ENCODE measurements at regions not wholly inside any gene's neighbourhood (a gene's known extent, or its start where the extent isn't known, plus 50 kb on each side); places are given as distances from the start of the nearest gene placed in this dataset.
"Not testable (repeated sequence)": the region's sequence is repeated elsewhere in the genome, so short reads cannot be mapped to it uniquely, and the experiment has no call there.

- ATAC-seq (replicated peaks in 1 of 2) (no peak), DNase-seq (no peak)
- H3K27ac Mint-ChIP-seq: no peak overlapping the region
- no peaks in the 10 kb centered on the region for H3K36me3 Mint-ChIP-seq (ENCODE audit: insufficient read depth in 2 of 2)
- H3K4me3 Mint-ChIP-seq: no peak overlapping the region
- H3K27me3 Mint-ChIP-seq (ENCODE audit: low read depth): peaks cover 7% of the 10 kb centered on the region
- no peaks in the 10 kb centered on the region for H3K9me3 Mint-ChIP-seq
- H3K4me1 Mint-ChIP-seq (ENCODE audit: low read depth): no peaks in the 10 kb centered on the region
These were observed 123.1 kb upstream of the ENPEP start for GRCh38 chr4:110352670-110353442.

GRCh38 chr4:110348711-110349383, 127.1 kb upstream of the ENPEP start:
- H3K4me1 Mint-ChIP-seq (ENCODE audit: low read depth): no peaks in the 10 kb centered on the region
- ATAC-seq (replicated peaks in 1 of 2) (no peak), DNase-seq (no peak)
- H3K4me3 Mint-ChIP-seq: no peak overlapping the region
- H3K9me3 Mint-ChIP-seq: no peaks in the 10 kb centered on the region
- H3K27me3 Mint-ChIP-seq (ENCODE audit: low read depth): peaks cover 8% of the 10 kb centered on the region
- no peak overlapping the region for H3K27ac Mint-ChIP-seq
- H3K36me3 Mint-ChIP-seq (ENCODE audit: insufficient read depth in 2 of 2): no peaks in the 10 kb centered on the region

- Mint-ChIP-seq H3K4me3 (no peak overlapping the region), H3K27me3 (ENCODE audit: low read depth) (peaks cover 15% of the 10 kb centered on the region), H3K9me3 (no peaks in the 10 kb centered on the region), H3K27ac (no peak overlapping the region), H3K4me1 (ENCODE audit: low read depth) (no peaks in the 10 kb centered on the region), H3K36me3 (ENCODE audit: insufficient read depth in 2 of 2) (no peaks in the 10 kb centered on the region)
- DNase-seq (no peak), ATAC-seq (replicated peaks in 1 of 2) (no peak)
These were observed 128.2 kb upstream of the ENPEP start for GRCh38 chr4:110347805-110348204.

GRCh38 chr4:110344165-110344564, 131.8 kb upstream of the ENPEP start:
- DNase-seq: no peak
- H3K36me3 Mint-ChIP-seq (ENCODE audit: insufficient read depth in 2 of 2): no peaks in the 10 kb centered on the region
- H3K9me3 Mint-ChIP-seq: no peaks in the 10 kb centered on the region
- H3K4me3 Mint-ChIP-seq: no peak overlapping the region
- H3K27ac Mint-ChIP-seq: no peak overlapping the region
- H3K4me1 Mint-ChIP-seq (ENCODE audit: low read depth): no peaks in the 10 kb centered on the region
- H3K27me3 Mint-ChIP-seq (ENCODE audit: low read depth): peaks cover 20% of the 10 kb centered on the region
- ATAC-seq (replicated peaks in 1 of 2): no peak

GRCh38 chr4:110343534-110343933, 132.4 kb upstream of the ENPEP start:
- H3K36me3 Mint-ChIP-seq (ENCODE audit: insufficient read depth in 2 of 2): no peaks in the 10 kb centered on the region
- no peak for DNase-seq
- H3K27me3 Mint-ChIP-seq (ENCODE audit: low read depth): peaks cover 23% of the 10 kb centered on the region
- no peaks in the 10 kb centered on the region for H3K4me1 Mint-ChIP-seq (ENCODE audit: low read depth)
- H3K27ac Mint-ChIP-seq: no peak overlapping the region
- H3K4me3 Mint-ChIP-seq: no peak overlapping the region
- no peaks in the 10 kb centered on the region for H3K9me3 Mint-ChIP-seq
- ATAC-seq (replicated peaks in 1 of 2): no peak

- ATAC-seq (replicated peaks in 1 of 2); H3K4me1 Mint-ChIP-seq (ENCODE audit: low read depth); H3K27ac Mint-ChIP-seq; H3K9me3 Mint-ChIP-seq; H3K36me3 Mint-ChIP-seq (ENCODE audit: insufficient read depth in 2 of 2); H3K4me3 Mint-ChIP-seq; DNase-seq: not testable (repeated sequence)
- peaks cover 36% of the 10 kb centered on the region for H3K27me3 Mint-ChIP-seq (ENCODE audit: low read depth)
These were observed 134.8 kb upstream of the ENPEP start for GRCh38 chr4:110341118-110341517.

GRCh38 chr4:110335399-110335798, 137.0 kb upstream of the ELOVL6 start:
- no peak overlapping the region for H3K27ac Mint-ChIP-seq
- H3K27me3 Mint-ChIP-seq (ENCODE audit: low read depth): peaks cover 19% of the 10 kb centered on the region
- H3K4me3 Mint-ChIP-seq: no peak overlapping the region
- DNase-seq (no peak), ATAC-seq (replicated peaks in 1 of 2) (no peak)
- no peaks in the 10 kb centered on the region for H3K4me1 Mint-ChIP-seq (ENCODE audit: low read depth)
- no peaks in the 10 kb centered on the region for H3K36me3 Mint-ChIP-seq (ENCODE audit: insufficient read depth in 2 of 2)
- H3K9me3 Mint-ChIP-seq: no peaks in the 10 kb centered on the region

GRCh38 chr4:110332483-110332882, 134.1 kb upstream of the ELOVL6 start:
- no peak for ATAC-seq (replicated peaks in 1 of 2)
- no peaks in the 10 kb centered on the region for H3K9me3 Mint-ChIP-seq
- H3K36me3 Mint-ChIP-seq (ENCODE audit: insufficient read depth in 2 of 2): peaks cover 0 to 3% of the 10 kb centered on the region in 2 donors

GRCh38 chr4:110326426-110326825, 128.0 kb upstream of the ELOVL6 start:
- H3K4me1 Mint-ChIP-seq (ENCODE audit: low read depth); H3K4me3 Mint-ChIP-seq; H3K9me3 Mint-ChIP-seq; H3K36me3 Mint-ChIP-seq (ENCODE audit: insufficient read depth in 2 of 2); ATAC-seq (replicated peaks in 1 of 2); DNase-seq; H3K27ac Mint-ChIP-seq: not testable (repeated sequence)
- peaks cover 31% of the 10 kb centered on the region for H3K27me3 Mint-ChIP-seq (ENCODE audit: low read depth)

More at GRCh38 chr4:110332483-110332882, 134.1 kb upstream of the ELOVL6 start:
- DNase-seq: no peak
- Mint-ChIP-seq H3K4me3 (no peak overlapping the region), H3K4me1 (ENCODE audit: low read depth) (no peaks in the 10 kb centered on the region), H3K27me3 (ENCODE audit: low read depth) (peaks cover 25% of the 10 kb centered on the region), H3K27ac (no peak overlapping the region)

- H3K27me3 Mint-ChIP-seq (ENCODE audit: low read depth): peaks cover 20% of the 10 kb centered on the region
- ATAC-seq (replicated peaks in 1 of 2): no peak
- no peaks in the 10 kb centered on the region for H3K4me1 Mint-ChIP-seq (ENCODE audit: low read depth)
- no peak for DNase-seq
- H3K9me3 Mint-ChIP-seq: no peaks in the 10 kb centered on the region
- no peaks in the 10 kb centered on the region for H3K36me3 Mint-ChIP-seq (ENCODE audit: insufficient read depth in 2 of 2)
- H3K27ac Mint-ChIP-seq: no peak overlapping the region
- no peak overlapping the region for H3K4me3 Mint-ChIP-seq
These were observed 112.4 kb upstream of the ELOVL6 start for GRCh38 chr4:110310795-110311194.

GRCh38 chr4:110309675-110310074, 111.3 kb upstream of the ELOVL6 start:
- Mint-ChIP-seq H3K36me3 (ENCODE audit: insufficient read depth in 2 of 2) (no peaks in the 10 kb centered on the region), H3K4me1 (ENCODE audit: low read depth) (no peaks in the 10 kb centered on the region), H3K27me3 (ENCODE audit: low read depth) (peaks cover 20% of the 10 kb centered on the region), H3K4me3 (no peak overlapping the region), H3K27ac (no peak overlapping the region), H3K9me3 (no peaks in the 10 kb centered on the region)
- ATAC-seq (replicated peaks in 1 of 2): no peak
- no peak for DNase-seq

- Mint-ChIP-seq H3K4me1 (ENCODE audit: low read depth) (no peaks in the 10 kb centered on the region), H3K36me3 (ENCODE audit: insufficient read depth in 2 of 2) (no peaks in the 10 kb centered on the region), H3K27ac (no peak overlapping the region), H3K4me3 (no peak overlapping the region), H3K9me3 (no peaks in the 10 kb centered on the region), H3K27me3 (ENCODE audit: low read depth) (peaks cover 29% of the 10 kb centered on the region)
- no peak for ATAC-seq (replicated peaks in 1 of 2)
- no peak for DNase-seq
These were observed 107.9 kb upstream of the ELOVL6 start for GRCh38 chr4:110306303-110306702.

GRCh38 chr4:110305455-110305854, 107.0 kb upstream of the ELOVL6 start:
- Mint-ChIP-seq H3K27me3 (ENCODE audit: low read depth) (peaks cover 35% of the 10 kb centered on the region), H3K9me3 (no peaks in the 10 kb centered on the region), H3K36me3 (ENCODE audit: insufficient read depth in 2 of 2) (no peaks in the 10 kb centered on the region)

More at GRCh38 chr4:110305455-110305854, 107.0 kb upstream of the ELOVL6 start:
- Mint-ChIP-seq H3K27ac (no peak overlapping the region), H3K4me3 (no peak overlapping the region), H3K4me1 (ENCODE audit: low read depth) (no peaks in the 10 kb centered on the region)
- ATAC-seq (replicated peaks in 1 of 2) (no peak), DNase-seq (no peak)
